CD4-positive, alpha-beta T cell (primary cell): ENCODE measurements at regions not wholly inside any gene's neighbourhood (a gene's known extent, or its start where the extent isn't known, plus 50 kb on each side); places are given as distances from the start of the nearest gene placed in this dataset.

Experiments used
- ATAC-seq: fragments of 200-7000 bp; cut with Tn5 transposase; one replicate; pipeline ENCODE4 v1.10.0; 2022; ENCODE audit warnings: mild to moderate bottlenecking; ENCODE audit not compliant: poor library complexity
- CTCF ChIA-PET: fragments of 350-600 bp; sonication (Branson Sonifier 250); formaldehyde crosslinking; loops from one replicate; lab custom pipeline; 2021; ENCODE audit warnings: antibody characterized with exemption, inconsistent platforms; lab: Charles Lee
- POLR2A ChIA-PET: fragments of 350-600 bp; sonication (Branson Sonifier 250); formaldehyde crosslinking; loops from one replicate; lab custom pipeline; 2021; ENCODE audit warnings: antibody characterized with exemption, inconsistent platforms; lab: Charles Lee
- DNase-seq, 14 experiments: peaks; one replicate each; pipeline ENCODE4 v3.0.0-alpha.2; 2013 to 2020; ENCODE audit warnings: mixed read lengths in 2 of 14
- H3K27ac ChIP-seq, 2 donors: one replicate each; pipeline versions ENCODE4 v1.5.1 to v1.7.0; 2013; ENCODE audit warnings: low read length in 2 of 2, low read depth in 1 of 2, mild to moderate bottlenecking in 1 of 2
- H3K27me3 ChIP-seq, 2 experiments: 1 replicate in 1 of 2; 2 replicates in 1 of 2; pipeline versions ENCODE4 v1.6.1 to v1.7.0; 2013; ENCODE audit warnings: low read length in 2 of 2, control low read depth in 1 of 2, mild to moderate bottlenecking in 1 of 2, moderate library complexity in 1 of 2; ENCODE audit not compliant: insufficient read depth in 2 of 2, control insufficient read depth in 1 of 2
- H3K36me3 ChIP-seq: one replicate; pipeline ENCODE4 v1.6.1; 2013; ENCODE audit warnings: low read length, control low read depth; ENCODE audit not compliant: insufficient read depth
- H3K4me1 ChIP-seq: one replicate; pipeline ENCODE4 v1.6.1; 2013; ENCODE audit warnings: low read length, control low read depth; ENCODE audit not compliant: insufficient read depth
- H3K4me3 ChIP-seq: one replicate; pipeline ENCODE4 v1.5.1; 2013; ENCODE audit warnings: mild to moderate bottlenecking, low read length, moderate library complexity
- H3K9me3 ChIP-seq, 2 experiments: 1 replicate in 1 of 2; 2 replicates in 1 of 2; pipeline versions ENCODE4 v1.6.1 to v1.7.0; 2013; ENCODE audit warnings: low read length in 2 of 2, mild to moderate bottlenecking in 2 of 2, control low read depth in 1 of 2, moderate library complexity in 1 of 2; ENCODE audit not compliant: control insufficient read depth in 1 of 2, insufficient read depth in 1 of 2
- H3K27ac Mint-ChIP-seq: one replicate; pipeline ENCODE4 v1.8.0; 2020; ENCODE audit warnings: mixed read lengths
- H3K27me3 Mint-ChIP-seq: one replicate; pipeline ENCODE4 v1.8.0; 2021; ENCODE audit warnings: mixed read lengths
- H3K36me3 Mint-ChIP-seq: one replicate; pipeline ENCODE4 v1.8.0; 2021; ENCODE audit warnings: low read depth, mixed read lengths
- H3K4me1 Mint-ChIP-seq: one replicate; pipeline ENCODE4 v1.8.0; 2021; ENCODE audit warnings: low read depth, mixed read lengths
- H3K4me3 Mint-ChIP-seq: one replicate; pipeline ENCODE4 v1.8.0; 2020; ENCODE audit warnings: mild to moderate bottlenecking, mixed read lengths
- H3K9me3 Mint-ChIP-seq: one replicate; pipeline ENCODE4 v1.8.0; 2020; ENCODE audit warnings: mixed read lengths
- intact Hi-C, 2 experiments: fragments of 100-400 bp; cut with DNase I in 1 of 2; cut with micrococcal nuclease in 1 of 2; formaldehyde crosslinking; loops; one replicate each; pipeline versions ENCODE4 v1.15.1 to v1.9.0; 2023 to 2025; cut with DNase I, micrococcal nuclease
- TF ChIP-seq, protein P1 (sequence below): fragments of 200-600 bp; IDR thresholded peaks from one replicate; pipeline ENCODE4 v1.8.0; 2022; ENCODE audit warnings: antibody characterized with exemption, mild to moderate bottlenecking

DNA sequence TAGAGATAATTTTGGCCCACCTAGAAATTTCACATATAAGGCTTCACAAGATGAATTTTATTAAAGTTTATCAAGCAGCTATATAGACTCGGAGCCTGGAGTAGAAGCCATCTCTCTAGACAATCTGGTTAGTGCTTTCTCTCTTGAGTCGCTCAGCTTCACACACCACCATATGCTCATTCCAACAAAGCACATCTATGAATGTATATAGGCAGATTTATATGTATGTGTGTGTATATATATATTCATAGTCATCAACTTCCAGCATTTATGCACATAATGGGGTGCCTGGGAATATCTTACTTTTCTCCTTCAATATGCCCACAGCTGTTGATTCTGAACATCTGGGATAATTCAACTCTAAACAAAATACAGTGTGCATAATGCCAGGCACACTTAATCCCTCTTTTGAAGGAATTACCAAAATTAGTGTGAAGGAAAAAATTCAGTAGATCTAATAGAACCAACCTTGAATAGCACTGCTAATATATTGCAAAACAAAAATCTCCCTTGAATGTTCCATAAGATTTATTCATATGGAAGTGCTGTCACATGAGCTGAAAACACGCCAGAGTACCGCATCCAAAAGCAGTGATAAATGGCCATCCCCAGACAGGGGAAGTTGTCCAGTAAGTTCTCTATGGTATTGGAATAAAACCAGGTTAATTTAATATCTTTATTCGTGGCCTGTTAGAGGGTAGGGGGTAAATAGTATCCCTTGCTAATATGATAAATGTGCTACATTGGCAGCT lies 56.0 kb upstream of the MOCS2 start:
- Histone ChIP-seq H3K36me3 (no peaks in the 10 kb centered on the region), H3K9me3 (no peaks in the 10 kb centered on the region), H3K4me3 (no peak overlapping the region), H3K27ac (no peak overlapping the region), H3K4me1 (no peaks in the 10 kb centered on the region), H3K27me3 (peaks cover 0 to 4% of the 10 kb centered on the region in 2 experiments)
- TF ChIP-seq, protein P1, sequence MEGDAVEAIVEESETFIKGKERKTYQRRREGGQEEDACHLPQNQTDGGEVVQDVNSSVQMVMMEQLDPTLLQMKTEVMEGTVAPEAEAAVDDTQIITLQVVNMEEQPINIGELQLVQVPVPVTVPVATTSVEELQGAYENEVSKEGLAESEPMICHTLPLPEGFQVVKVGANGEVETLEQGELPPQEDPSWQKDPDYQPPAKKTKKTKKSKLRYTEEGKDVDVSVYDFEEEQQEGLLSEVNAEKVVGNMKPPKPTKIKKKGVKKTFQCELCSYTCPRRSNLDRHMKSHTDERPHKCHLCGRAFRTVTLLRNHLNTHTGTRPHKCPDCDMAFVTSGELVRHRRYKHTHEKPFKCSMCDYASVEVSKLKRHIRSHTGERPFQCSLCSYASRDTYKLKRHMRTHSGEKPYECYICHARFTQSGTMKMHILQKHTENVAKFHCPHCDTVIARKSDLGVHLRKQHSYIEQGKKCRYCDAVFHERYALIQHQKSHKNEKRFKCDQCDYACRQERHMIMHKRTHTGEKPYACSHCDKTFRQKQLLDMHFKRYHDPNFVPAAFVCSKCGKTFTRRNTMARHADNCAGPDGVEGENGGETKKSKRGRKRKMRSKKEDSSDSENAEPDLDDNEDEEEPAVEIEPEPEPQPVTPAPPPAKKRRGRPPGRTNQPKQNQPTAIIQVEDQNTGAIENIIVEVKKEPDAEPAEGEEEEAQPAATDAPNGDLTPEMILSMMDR = no peak
- POLR2A ChIA-PET = no interaction called here
- no peak for ATAC-seq
- intact Hi-C loops = no loop called here
- Mint-ChIP-seq H3K27ac (no peak overlapping the region), H3K4me3 (no peak overlapping the region), H3K9me3 (no peaks in the 10 kb centered on the region), H3K36me3 (no peaks in the 10 kb centered on the region), H3K4me1 (no peaks in the 10 kb centered on the region), H3K27me3 (peaks cover 20% of the 10 kb centered on the region)
- CTCF ChIA-PET = no interaction called here
- no peak for DNase-seq

DNA sequence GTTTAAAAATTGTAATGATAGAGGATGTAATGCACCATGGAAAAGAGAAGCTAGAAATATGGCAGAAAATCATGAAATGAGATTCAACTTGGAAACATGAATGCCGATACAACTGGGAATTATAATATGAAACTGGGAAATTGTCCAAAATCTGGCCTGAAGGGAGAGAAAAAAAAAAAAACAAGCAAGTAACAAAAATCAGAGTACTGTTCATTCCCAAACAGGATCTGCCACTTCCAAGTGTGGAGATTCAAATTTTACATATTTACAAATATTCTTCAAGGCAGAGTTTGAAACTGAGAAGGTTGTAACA lies 56.6 kb upstream of the MOCS2 start:
- no peaks in the 10 kb centered on the region for H3K4me1 ChIP-seq
- no peak overlapping the region for H3K27ac ChIP-seq
- H3K36me3 ChIP-seq = no peaks in the 10 kb centered on the region
- intact Hi-C loops = no loop called here
- Mint-ChIP-seq H3K27ac (no peak overlapping the region), H3K27me3 (peaks cover 20% of the 10 kb centered on the region), H3K4me3 (no peak overlapping the region), H3K9me3 (no peaks in the 10 kb centered on the region), H3K36me3 (no peaks in the 10 kb centered on the region), H3K4me1 (no peaks in the 10 kb centered on the region)
- peaks cover 0 to 4% of the 10 kb centered on the region in 2 experiments for H3K27me3 ChIP-seq
- H3K9me3 ChIP-seq = no peaks in the 10 kb centered on the region
- ATAC-seq (no peak), DNase-seq (no peak)
- H3K4me3 ChIP-seq = no peak overlapping the region
- POLR2A ChIA-PET = no interaction called here
- CTCF ChIA-PET = no interaction called here
- TF ChIP-seq, protein P1 = no peak

DNA sequence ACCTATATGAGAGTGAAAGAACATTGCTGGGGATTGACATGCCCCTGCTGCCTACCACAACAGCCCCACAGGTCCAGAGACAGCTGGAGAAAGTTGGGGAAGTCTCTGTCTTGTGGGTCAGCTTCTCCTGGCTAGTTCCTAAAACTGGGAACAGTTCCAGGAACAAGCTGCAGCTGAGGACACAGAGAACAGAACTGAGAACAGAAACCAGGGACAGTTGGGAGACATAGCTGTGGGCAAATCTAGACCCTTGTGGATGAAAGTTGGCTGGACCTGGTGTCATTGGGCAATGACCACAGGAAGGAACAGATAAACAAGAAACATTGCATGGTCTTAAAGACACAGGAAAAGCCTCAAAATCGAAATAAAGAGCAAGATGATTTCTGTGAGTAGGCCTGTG lies 58.3 kb upstream of the MOCS2 start:
- TF ChIP-seq, protein P1 = no peak
- intact Hi-C loops = no loop called here
- H3K4me3 ChIP-seq = no peak overlapping the region
- Mint-ChIP-seq H3K27ac (no peak overlapping the region), H3K27me3 (peaks cover 26% of the 10 kb centered on the region), H3K36me3 (no peaks in the 10 kb centered on the region), H3K4me3 (no peak overlapping the region), H3K4me1 (no peaks in the 10 kb centered on the region), H3K9me3 (no peaks in the 10 kb centered on the region)
- ATAC-seq (no peak), DNase-seq (no peak)
- H3K36me3 ChIP-seq = no peaks in the 10 kb centered on the region
- H3K9me3 ChIP-seq = no peaks in the 10 kb centered on the region
- ChIA-PET CTCF (no interaction called here), POLR2A (no interaction called here)
- no peaks in the 10 kb centered on the region for H3K4me1 ChIP-seq
- H3K27me3 ChIP-seq = peaks cover 0 to 4% of the 10 kb centered on the region in 2 experiments
- H3K27ac ChIP-seq = no peak overlapping the region
